ENCODE measurements at regions not wholly inside any gene's neighbourhood (a gene's known extent, or its start where the extent isn't known, plus 50 kb on each side); places are given as distances from the start of the nearest gene placed in this dataset.

GRCh38 chr9:12441506-12441905 is 251.7 kb upstream of the TYRP1 start:
- TF ChIP-seq PKNOX1 (IDR thresholded peaks at IDR 0.05) (no peak), FOXM1 (IDR thresholded peaks at IDR 0.05; ENCODE audit: borderline replicate concordance) (no peak), SP1 (IDR thresholded peaks at IDR 0.05) (no peak), HDGF (IDR thresholded peaks at IDR 0.05; ENCODE audit: borderline replicate concordance) (no peak), LEF1 (IDR thresholded peaks at IDR 0.05; ENCODE audit: borderline replicate concordance) (no peak), TARDBP (IDR thresholded peaks at IDR 0.05) (no peak), NFRKB (IDR thresholded peaks at IDR 0.05) (no peak), ELF4 (IDR thresholded peaks at IDR 0.05) (no peak), FOXA1 (IDR thresholded peaks at IDR 0.05) (no peak)
